NCI-H2227 (cell line): ENCODE measurements at regions not wholly inside any gene's neighbourhood (a gene's known extent, or its start where the extent isn't known, plus 50 kb on each side); places are given as distances from the start of the nearest gene placed in this dataset.
A peak's percentile ranks its signal among the peaks of the same experiment; 100 is the strongest.
"Not testable (repeated sequence)": the region's sequence is repeated elsewhere in the genome, so short reads cannot be mapped to it uniquely, and the experiment has no call there.

ENCODE experiments used
- DNase-seq: peaks from one replicate; lab custom pipeline; 2025; ENCODE audit not compliant: unreplicated experiment; lab: John Stamatoyannopoulos, UW

- not testable (repeated sequence) for DNase-seq
Observed at GRCh38 chr15:29648415-29648814, 173.9 kb downstream of the TJP1 start.

GRCh38 chr15:29645841-29646240, 176.4 kb downstream of the TJP1 start:
- DNase-seq: no peak

DNA sequence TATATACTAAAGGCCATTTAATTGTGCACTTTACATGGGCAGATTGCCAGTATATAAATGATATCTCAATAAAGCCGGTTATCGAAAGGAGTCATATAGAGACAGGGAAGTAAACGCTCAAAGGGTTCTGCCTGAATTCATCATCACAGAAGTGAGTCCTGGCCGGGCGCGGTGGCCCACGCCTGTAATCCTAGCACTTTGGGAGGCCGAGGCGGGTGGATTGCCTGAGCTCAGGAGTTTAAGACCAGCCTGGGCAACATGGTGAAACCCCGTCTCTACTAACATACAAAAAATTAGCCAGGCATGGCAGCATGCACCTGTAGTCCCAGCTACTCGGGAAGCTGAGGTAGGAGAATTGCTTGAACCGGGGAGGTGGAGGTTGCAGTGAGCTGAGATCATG, 177.9 kb downstream of the TJP1 start:
- DNase-seq: not testable (repeated sequence)

GRCh38 chr15:29638781-29639180, 183.5 kb downstream of the TJP1 start:
- no peak for DNase-seq

DNA sequence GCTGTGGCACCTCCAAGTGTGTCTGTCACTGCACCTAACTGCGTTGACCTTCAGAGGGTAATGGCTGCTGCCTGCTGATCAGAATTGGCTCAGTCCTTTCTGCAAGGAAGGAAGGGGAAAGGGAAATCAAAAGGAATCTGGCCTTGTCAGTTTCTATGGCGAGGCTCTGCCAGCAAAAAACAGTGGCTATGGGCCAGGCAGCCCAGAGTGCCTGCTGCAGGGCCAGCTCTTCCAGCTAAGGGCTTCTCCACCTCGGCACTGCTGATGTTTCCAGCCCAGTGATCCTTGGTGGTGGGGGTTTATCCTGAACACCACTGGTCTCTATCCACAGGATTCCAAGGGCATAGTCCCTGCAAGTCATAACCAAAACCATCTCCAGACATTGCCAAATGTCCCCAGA, 184.3 kb downstream of the TJP1 start:
- DNase-seq: no peak

GRCh38 chr15:29637555-29637954, 184.7 kb downstream of the TJP1 start:
- DNase-seq: no peak

DNA sequence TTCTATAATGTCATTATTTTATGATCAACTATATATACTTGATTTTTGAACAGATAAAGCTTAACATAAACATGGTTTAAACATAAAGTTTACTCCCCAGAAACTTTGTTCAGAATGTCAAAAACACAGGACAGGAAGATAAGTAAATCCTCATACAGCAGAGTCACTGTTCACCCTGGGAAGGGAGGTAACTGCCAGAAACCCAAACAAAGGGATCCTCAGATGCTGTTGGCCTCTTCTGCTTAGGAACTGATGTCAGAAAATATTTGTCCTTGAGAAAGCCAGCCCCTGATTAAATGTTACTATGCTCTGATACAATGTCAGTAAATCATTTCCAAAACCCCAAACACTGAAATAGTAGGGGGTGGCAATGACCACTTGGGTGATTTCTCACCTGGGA, 185.3 kb downstream of the TJP1 start:
- DNase-seq: no peak

GRCh38 chr15:29636140-29636539, 186.1 kb downstream of the TJP1 start:
- DNase-seq: no peak

GRCh38 chr15:29635513-29636098, 186.7 kb downstream of the TJP1 start:
- DNase-seq: no peak

- no peak for DNase-seq
Observed at GRCh38 chr15:29633971-29634370, 188.3 kb downstream of the TJP1 start.

- DNase-seq: no peak
Observed at GRCh38 chr15:29632671-29633406, 189.4 kb downstream of the TJP1 start.

DNA sequence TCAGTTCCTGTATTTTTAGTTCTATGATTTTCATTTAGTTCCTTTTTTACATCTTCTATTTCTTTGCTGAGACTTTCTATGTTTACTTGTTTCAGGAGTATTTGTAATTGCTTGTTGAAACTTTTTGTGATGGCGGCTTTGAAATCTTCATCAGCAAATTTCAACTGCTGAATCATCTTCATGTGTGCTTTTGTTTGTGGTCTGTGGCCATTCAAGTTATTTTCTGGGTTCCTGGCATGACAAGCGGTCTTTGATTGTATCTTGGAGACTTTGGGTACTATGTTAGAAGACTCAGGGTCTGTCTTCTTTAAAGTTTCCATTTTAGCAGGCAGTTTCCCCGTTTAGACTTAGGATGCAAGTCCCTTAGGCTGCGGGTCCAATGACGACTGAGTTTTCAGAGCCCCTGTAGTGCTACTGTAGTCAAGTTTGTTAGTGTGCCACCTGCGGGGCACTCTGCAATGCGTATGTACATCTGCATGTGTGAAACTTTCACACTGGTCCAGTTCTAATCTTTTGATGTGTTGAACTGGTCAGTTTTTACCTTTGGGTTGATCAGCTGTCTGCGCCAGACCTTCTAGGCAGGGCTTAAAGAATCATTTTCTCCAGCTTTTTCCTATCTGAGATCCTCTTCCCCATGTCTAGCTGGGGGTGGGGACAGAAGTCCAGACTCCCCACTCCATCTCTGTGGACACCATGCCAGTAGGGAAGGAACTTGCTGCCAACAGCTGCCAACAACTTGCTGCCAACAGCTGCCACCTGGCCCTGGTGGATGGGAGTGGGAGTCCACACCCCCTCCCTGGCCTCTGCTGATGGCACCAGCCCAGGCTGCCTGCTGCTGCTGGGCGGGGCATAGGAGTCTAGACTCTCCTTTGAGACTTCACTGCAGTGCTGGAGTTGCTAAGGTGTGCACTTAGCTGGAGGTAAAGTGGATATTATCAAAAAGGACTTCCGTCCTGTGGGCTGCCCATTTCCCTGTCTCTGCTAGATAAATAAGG, 190.9 kb downstream of the TJP1 start:
- no peak for DNase-seq

- DNase-seq: no peak
Observed at GRCh38 chr15:29624271-29624670, 198.0 kb downstream of the TJP1 start.

DNA sequence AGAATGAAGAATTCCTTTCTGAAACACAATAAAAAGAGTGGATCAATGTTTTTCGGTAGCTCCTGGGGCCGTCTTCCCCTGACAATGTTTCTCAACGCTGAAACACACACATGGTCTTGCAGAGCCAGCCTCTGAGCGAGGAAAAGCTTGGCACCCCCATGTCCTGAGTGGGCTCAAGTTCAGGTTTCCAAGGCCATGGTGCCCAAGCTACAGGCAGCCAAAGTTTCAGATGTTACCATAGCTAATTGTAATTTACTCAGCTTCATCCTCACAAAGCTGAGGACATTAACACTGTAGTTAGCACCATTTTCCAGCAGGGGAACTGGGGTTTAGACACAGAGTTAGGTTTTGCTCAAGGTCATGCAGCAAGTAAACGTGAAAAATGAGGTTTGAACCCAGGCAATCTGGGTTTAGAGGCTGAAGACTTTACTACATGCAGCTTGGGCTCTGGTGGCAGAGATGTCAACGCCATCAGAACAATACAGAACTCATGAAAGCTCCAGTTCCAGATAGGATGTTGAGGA, 199.1 kb downstream of the TJP1 start:
- no peak for DNase-seq

DNA sequence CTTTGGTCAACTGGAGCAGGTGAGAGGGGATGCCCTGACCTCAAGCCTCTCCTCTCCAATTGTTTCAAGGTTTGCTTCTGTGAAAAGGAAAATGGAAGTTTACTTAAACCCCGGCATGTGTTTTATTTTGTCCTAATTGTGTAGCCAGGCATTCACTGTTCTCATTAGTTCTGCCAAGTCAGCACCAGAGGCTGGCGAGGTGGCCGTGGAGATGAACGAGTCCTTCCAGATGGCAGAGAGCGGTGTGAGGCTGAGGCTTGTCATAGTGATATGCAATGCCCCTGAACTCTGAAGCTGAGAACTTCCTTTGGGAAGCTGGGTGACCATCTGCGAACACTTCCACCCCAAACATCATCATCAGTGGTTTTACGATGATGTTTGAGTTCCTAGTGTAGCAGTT, 199.6 kb downstream of the TJP1 start:
- DNase-seq: no peak

- no peak for DNase-seq
Observed at GRCh38 chr15:29621616-29622015, 200.7 kb downstream of the TJP1 start.

GRCh38 chr15:29618586-29618985, 203.7 kb downstream of the TJP1 start:
- DNase-seq: no peak

- no peak for DNase-seq
Observed at GRCh38 chr15:29616512-29616911, 205.8 kb downstream of the TJP1 start.

DNA sequence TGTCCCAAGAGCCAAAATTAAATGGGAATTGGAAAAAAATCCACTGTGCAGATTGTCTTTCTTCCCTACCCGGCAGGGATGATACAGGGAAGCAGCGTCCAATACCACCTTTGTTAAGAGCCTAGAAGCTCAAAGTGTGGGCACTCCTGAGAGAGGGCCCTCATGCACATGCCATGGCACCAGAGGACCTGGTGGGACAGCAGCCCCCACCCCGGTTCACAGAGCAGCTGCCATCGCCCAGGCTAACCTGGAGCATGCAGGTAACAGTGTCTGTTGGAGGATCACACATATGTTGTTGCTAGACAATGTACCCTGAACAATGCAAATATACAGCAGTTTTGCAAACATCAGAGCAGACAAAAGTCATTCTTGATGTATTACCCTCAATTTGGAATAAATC, 206.5 kb downstream of the TJP1 start:
- no peak for DNase-seq

- DNase-seq: peak; percentile 58
Observed at GRCh38 chr15:29613951-29614382, 208.3 kb downstream of the TJP1 start.

DNA sequence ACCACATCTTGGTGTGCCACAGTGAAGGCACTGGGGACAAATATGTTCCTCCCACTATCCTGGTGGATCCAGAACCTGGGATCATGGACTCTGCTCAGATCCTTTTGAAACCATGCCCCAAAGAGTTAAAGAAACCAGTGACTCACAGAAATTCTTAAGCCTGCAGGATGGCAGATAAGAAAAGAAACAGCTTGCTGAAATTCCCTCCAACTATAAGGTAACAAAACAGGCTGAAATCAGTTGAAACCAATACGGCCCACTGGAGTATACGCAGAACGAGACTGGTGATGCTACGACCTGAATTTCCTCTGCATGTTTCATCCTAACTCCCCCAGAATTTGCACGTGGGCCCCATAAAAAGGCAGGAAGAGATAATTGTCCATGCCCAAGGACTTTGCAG, 209.6 kb downstream of the TJP1 start:
- no peak for DNase-seq
